Colon (tissue), 2 donors: ENCODE measurements at regions not wholly inside any gene's neighbourhood (a gene's known extent, or its start where the extent isn't known, plus 50 kb on each side); places are given as distances from the start of the nearest gene placed in this dataset.

Experiments used
- FAIRE-seq: peaks from 2 replicates; lab custom pipeline; 2012; peaks lifted over from hg19 to GRCh38; lab: Jason Lieb, UNC
- donor health status: control.
- donor health status: control.

- no peak for FAIRE-seq
These were observed 1114.7 kb upstream of the PABPC4L start for GRCh38 chr4:135316266-135316779.

DNA sequence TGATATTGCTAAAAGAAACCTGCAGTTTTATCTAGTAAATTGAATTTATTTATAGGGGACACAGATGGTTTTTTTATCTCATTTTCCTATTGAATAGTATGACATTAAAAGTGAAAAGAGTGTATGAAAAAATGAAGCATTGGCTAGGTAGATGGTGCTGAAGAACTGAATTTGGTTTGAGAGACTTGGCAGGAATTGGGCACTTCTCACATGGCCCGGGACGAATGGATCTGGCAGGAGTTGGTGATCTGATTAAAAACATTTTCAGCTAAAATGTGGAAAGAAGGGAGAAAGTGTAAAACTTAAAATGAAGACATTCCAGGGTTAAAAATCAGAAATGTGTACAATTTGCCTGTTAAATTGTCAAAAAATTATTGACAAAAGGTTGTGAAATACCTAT lies 1088.5 kb upstream of the PABPC4L start:
- FAIRE-seq: no peak

- FAIRE-seq: no peak
These were observed 1082.3 kb upstream of the PABPC4L start for GRCh38 chr4:135283934-135284333.

- FAIRE-seq: no peak
These were observed 1081.1 kb upstream of the PABPC4L start for GRCh38 chr4:135282676-135283075.

DNA sequence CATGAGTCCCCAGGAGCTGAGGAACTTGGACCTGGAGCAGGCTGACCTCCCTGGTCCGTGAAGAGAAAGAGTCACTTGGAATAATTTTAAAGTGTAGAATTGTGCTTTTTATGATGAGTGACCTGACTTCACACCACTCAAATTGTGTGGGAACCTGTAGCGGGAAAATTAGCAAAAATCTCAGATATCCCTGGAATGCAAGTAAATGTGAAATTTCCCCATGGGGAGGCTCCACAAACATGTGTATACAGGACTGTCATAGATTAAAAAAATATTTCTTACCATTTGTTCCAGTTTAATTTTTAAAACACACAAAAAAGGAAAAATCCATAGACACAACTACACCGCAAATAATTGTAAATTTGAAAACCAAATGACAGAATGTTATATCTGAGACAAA lies 1079.6 kb upstream of the PABPC4L start:
- no peak for FAIRE-seq

GRCh38 chr4:135277980-135278315 lies 1076.4 kb upstream of the PABPC4L start:
- no peak for FAIRE-seq

GRCh38 chr4:135277068-135277979 lies 1075.7 kb upstream of the PABPC4L start:
- no peak for FAIRE-seq

GRCh38 chr4:135274416-135274815 lies 1072.8 kb upstream of the PABPC4L start:
- no peak for FAIRE-seq

DNA sequence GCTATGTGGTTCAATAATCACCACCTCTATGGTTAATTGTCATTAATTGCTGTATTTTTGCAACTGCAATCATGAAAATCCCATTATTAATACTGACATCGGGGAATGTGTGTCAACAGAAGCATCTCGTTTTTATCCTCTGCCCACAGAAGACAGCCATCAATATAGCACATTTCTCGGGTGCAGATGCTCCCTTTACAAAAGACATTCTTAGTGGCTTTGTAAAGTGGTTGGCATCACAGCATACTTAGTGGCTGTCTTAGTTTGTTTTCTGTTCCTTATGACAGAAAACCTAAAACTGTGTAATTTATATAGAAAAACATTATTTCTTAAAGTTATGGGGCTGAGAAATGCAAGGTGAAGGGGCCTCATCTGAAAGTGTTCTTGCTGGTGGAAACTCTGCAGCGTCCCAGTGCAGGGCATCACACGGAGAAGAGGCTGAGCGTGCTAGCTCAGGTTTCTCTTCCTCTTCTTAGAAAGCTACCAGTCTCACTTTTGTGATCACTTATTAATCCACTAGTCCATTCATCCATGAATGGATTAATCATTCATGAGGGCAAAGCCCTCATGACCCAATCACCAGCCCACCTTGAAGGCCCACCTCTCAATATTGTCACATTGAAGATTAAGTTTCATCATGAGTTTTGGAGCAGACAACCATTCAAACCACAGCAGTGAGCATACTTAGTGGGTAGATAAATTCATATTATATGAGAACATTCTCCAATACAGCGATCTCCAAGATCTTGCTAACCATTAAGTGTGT lies 1067.7 kb upstream of the PABPC4L start:
- FAIRE-seq: no peak

DNA sequence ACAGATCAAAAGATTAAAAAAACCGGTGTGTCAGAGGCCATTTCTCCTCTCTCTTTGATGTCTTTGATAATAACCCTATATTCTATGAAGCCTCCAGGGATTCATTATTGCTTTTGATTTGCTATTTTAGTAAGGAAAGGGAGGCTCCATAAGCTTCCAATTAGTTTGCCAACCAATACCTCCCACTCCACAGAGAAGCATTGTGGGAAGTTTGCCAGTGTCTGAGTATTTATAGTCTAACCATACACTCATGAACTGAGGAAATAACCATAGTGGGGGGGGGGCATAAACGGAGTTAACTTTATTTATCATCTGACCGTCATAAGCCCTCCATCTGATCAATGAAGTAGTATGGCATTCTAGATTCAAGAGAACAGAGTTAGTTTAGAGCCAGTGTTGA lies 1066.8 kb upstream of the PABPC4L start:
- no peak for FAIRE-seq

DNA sequence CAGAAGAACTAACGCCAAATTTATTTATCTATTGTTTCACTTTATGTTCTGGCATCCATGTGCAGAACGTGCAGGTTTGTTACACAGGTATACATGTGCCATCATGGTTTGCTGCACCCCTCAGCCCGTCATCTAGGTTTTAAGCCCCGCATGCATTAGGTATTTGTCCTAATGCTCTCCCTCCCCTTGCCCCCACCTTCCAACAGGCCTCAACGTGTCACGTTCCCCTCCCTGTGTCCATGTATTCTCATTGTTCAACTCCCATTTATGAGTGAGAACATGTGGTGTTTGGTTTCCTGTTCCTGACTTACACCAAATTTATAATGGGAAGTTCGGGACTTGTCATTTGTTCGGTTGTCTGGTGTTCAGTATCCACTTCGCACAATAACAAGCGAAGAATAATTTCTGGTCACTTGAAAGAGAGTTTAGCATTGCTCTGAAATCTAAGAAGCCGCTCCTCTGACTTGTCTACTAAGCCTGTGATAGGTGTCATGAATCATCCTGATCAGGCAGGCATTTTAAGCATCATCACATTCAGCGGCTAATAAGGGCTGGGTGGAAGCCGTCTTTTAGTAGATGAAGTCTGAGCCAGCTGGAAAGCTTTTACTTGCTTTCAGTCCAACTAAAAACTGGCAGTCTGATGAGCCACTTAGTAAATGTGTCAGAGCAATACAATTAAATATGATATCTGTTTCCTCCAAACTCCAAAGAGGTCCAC lies 1065.7 kb upstream of the PABPC4L start:
- FAIRE-seq: no peak

DNA sequence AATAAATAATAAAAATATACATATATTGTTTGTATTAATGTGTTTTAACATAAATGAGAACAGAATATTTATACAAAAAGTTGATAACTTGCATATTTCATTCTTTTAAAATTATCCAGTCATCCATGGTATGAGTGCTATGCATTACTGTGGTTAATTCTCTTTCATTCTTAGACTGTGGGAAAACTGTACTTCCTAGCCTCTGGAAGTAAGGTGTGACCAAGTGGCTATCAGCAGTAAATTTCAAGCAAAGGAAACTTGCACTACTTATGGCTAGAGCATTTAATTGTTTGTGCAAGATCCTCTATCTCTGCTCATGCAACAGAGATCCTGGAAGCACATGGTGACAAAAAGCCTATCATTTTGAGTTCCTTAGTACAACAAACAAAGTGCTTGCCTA lies 1054.5 kb upstream of the PABPC4L start:
- no peak for FAIRE-seq

DNA sequence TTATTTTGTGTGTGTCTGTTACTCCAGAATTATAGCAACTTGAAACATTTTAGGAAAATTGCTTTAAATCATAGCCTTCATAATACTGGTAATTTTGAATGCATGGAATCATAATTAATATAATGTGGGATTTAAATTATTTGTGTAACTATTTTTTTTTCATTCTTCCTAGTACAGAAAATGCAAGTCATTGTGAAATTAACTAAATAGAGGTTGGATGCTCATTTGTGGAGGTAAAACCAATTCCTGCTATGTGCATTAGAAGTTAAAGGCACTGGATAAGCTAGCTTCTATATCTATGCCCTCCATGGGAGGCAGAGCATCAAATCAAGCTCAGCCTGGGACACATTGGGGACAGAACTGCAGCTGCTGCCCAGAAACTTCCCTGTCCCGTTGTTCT lies 1048.5 kb upstream of the PABPC4L start:
- FAIRE-seq: no peak

DNA sequence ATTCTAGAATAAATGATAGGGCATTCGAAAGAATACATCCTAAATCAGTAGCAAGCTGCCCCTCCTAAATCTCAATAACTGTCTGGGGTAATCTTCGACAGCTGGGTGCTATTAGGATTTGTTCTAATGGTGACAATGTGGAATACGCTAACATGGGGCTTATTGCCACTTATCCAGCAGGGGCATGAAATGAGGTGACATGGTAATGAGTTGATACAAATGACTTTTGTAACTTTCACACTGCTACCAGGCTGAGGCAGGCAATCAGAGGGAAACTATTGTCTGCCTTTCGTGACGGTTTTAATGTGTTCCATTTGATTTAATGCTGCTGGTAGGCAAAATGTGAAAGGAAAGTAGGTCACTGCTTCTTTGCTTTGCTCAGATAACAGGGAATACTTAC lies 1047.4 kb upstream of the PABPC4L start:
- no peak for FAIRE-seq

DNA sequence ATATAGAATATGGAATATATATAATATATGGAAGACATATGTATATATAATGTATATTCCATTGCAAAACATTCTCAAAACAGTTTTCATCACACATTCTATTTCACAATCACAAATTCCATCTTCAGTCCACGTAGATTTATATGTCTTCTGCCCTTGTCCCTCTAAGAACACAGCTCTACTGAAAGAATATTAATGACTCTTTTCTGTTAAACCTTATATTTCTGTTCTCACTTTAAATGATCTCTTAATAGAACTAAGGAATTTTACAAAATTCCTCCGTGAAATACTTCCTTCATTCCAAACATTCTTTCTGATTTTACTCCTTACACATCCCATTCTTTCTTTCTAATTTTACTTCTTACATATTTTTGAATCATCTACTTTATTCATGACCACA lies 1043.1 kb upstream of the PABPC4L start:
- no peak for FAIRE-seq

- FAIRE-seq: no peak
These were observed 1042.5 kb upstream of the PABPC4L start for GRCh38 chr4:135244056-135244455.

- FAIRE-seq: no peak
These were observed 1039.2 kb upstream of the PABPC4L start for GRCh38 chr4:135240796-135241195.

- no peak for FAIRE-seq
These were observed 1038.4 kb upstream of the PABPC4L start for GRCh38 chr4:135239964-135240363.

- no peak for FAIRE-seq
These were observed 1037.4 kb upstream of the PABPC4L start for GRCh38 chr4:135238940-135239339.

- no peak for FAIRE-seq
These were observed 1034.5 kb upstream of the PABPC4L start for GRCh38 chr4:135236048-135236447.

- no peak for FAIRE-seq
These were observed 1026.3 kb upstream of the PABPC4L start for GRCh38 chr4:135227842-135228241.

DNA sequence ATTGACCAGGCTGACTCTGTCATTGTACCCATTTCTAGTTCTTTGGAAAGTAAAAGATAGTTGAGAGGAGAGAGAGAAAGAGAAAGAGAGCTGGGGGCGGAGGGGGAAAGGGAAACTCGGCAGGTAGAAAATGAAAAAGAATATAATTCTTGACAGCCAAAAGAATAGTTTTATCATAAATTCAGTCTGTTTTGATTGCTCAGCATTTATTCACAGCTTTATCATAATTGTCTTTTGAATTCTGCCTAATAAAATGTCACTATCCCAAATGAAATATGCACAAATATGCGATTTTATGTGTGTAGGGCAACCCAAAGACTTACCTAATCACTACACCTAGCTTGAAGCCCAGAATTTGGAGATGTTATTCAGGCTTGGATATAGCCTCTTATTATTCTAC lies 1024.0 kb upstream of the PABPC4L start:
- FAIRE-seq: no peak

GRCh38 chr4:135210341-135210740 lies 1008.8 kb upstream of the PABPC4L start:
- FAIRE-seq: no peak
